Caco-2 (cell line): ENCODE measurements at regions not wholly inside any gene's neighbourhood (a gene's known extent, or its start where the extent isn't known, plus 50 kb on each side); places are given as distances from the start of the nearest gene placed in this dataset.

ENCODE experiments used
- BruUV-seq: library from RNA; stranded (reverse); fragments of 400-500 nt; replicated peaks from 2 replicates; lab custom pipeline; 2021; lab: Mats Ljungman, UMichigan
- CTCF ChIA-PET: fragments of 300-600 bp; sonication (Branson Sonifier 250); formaldehyde crosslinking; loops from one replicate; lab custom pipeline; 2022; ENCODE audit warnings: antibody characterized with exemption; lab: Charles Lee
- POLR2A ChIA-PET: fragments of 300-600 bp; sonication (Branson Sonifier 250); formaldehyde crosslinking; loops from one replicate; lab custom pipeline; 2022; ENCODE audit warnings: antibody characterized with exemption; lab: Charles Lee
- DNase-seq, 2 experiments: peaks; one replicate each; pipeline versions ENCODE4 v3.0.0 to v3.0.0-alpha.2; 2020 to 2022
- H3K27me3 ChIP-seq: replicated peaks from 2 replicates; pipeline ENCODE4 v1.6.0; 2011; ENCODE audit warnings: low read length; ENCODE audit not compliant: control insufficient read depth, insufficient read depth
- H3K36me3 ChIP-seq: 2 replicates; pipeline ENCODE4 v1.5.1; 2011; ENCODE audit warnings: low read length; ENCODE audit not compliant: control insufficient read depth, insufficient read depth
- H3K4me1 ChIP-seq: fragments of 250-450 bp; sonication (Bioruptor Pico); 2 replicates; pipeline ENCODE4 v1.5.1; 2020; ENCODE audit warnings: mild to moderate bottlenecking
- H3K4me3 ChIP-seq: 2 replicates; pipeline ENCODE4 v1.5.1; 2011; ENCODE audit warnings: low read depth, mild to moderate bottlenecking, control low read depth, low read length
- H3K9me3 ChIP-seq: fragments of 250-450 bp; sonication (Bioruptor Pico); 2 replicates; pipeline ENCODE4 v1.5.1; 2020; ENCODE audit warnings: mild to moderate bottlenecking, moderate library complexity
- H3K27ac Mint-ChIP-seq: one replicate; pipeline ENCODE4 v1.8.0; 2022; ENCODE audit warnings: mixed read lengths; ENCODE audit not compliant: unreplicated experiment
- H3K27me3 Mint-ChIP-seq: one replicate; pipeline ENCODE4 v1.8.0; 2022; ENCODE audit warnings: mixed read lengths; ENCODE audit not compliant: insufficient read depth, unreplicated experiment
- H3K36me3 Mint-ChIP-seq: one replicate; pipeline ENCODE4 v1.8.0; 2022; ENCODE audit warnings: mild to moderate bottlenecking, mixed read lengths; ENCODE audit not compliant: insufficient read depth, unreplicated experiment
- H3K4me1 Mint-ChIP-seq: one replicate; pipeline ENCODE4 v1.8.0; 2022; ENCODE audit warnings: low read depth, mixed read lengths; ENCODE audit not compliant: unreplicated experiment
- H3K4me3 Mint-ChIP-seq: one replicate; pipeline ENCODE4 v1.8.0; 2022; ENCODE audit warnings: mild to moderate bottlenecking, moderate library complexity, mixed read lengths; ENCODE audit not compliant: unreplicated experiment
- H3K9me3 Mint-ChIP-seq: one replicate; pipeline ENCODE4 v1.8.0; 2022; ENCODE audit warnings: mixed read lengths; ENCODE audit not compliant: unreplicated experiment
- CTCF ChIP-seq, 2 experiments: fragments of 200-600 bp in 1 of 2; IDR thresholded peaks; 1 replicate in 1 of 2; 2 replicates in 1 of 2; pipeline versions ENCODE4 v1.5.1 to v1.8.0; 2011 to 2022; ENCODE audit warnings: antibody characterized with exemption in 1 of 2, control low read depth in 1 of 2, inconsistent platforms in 1 of 2, low read depth in 1 of 2, low read length in 1 of 2, mild to moderate bottlenecking in 1 of 2, moderate library complexity in 1 of 2; ENCODE audit not compliant: insufficient read depth in 1 of 2, severe bottlenecking in 1 of 2, unreplicated experiment in 1 of 2
- intact Hi-C: fragments of 100-400 bp; cut with micrococcal nuclease; formaldehyde crosslinking; loops from one replicate; pipeline ENCODE4 v1.10.0; 2022; ENCODE audit not compliant: unreplicated experiment

GRCh38 chr5:159861086-159861485 lies 55.2 kb upstream of the ADRA1B start:
- Mint-ChIP-seq H3K27me3 (peaks cover 24% of the 10 kb centered on the region), H3K4me1 (no peaks in the 10 kb centered on the region), H3K36me3 (no peaks in the 10 kb centered on the region), H3K27ac (no peak overlapping the region), H3K9me3 (no peaks in the 10 kb centered on the region), H3K4me3 (no peak overlapping the region)
- Histone ChIP-seq H3K4me1 (no peaks in the 10 kb centered on the region), H3K36me3 (no peaks in the 10 kb centered on the region), H3K4me3 (no peak overlapping the region), H3K9me3 (no peaks in the 10 kb centered on the region), H3K27me3 (no peaks in the 10 kb centered on the region; the same call in 1 of the 2 replicates)
- BruUV-seq = no TSS peak
- ChIA-PET CTCF (no interaction called here), POLR2A (no interaction called here)
- DNase-seq = no peak
- intact Hi-C loops = no loop called here
- TF ChIP-seq CTCF (IDR thresholded peaks at IDR 0.05; ENCODE audit: insufficient read depth in 1 of 2, low read depth in 1 of 2, low read length in 1 of 2, severe bottlenecking in 1 of 2, unreplicated experiment in 1 of 2) = no peak

- H3K9me3 Mint-ChIP-seq = no peaks in the 10 kb centered on the region
Measured at GRCh38 chr5:159864885-159865691, 51.2 kb upstream of the ADRA1B start.

GRCh38 chr5:159866093-159866492 lies 50.2 kb upstream of the ADRA1B start:
- no peak for TF ChIP-seq CTCF (IDR thresholded peaks at IDR 0.05; ENCODE audit: insufficient read depth in 1 of 2, low read depth in 1 of 2, low read length in 1 of 2, severe bottlenecking in 1 of 2, unreplicated experiment in 1 of 2)
- CTCF ChIA-PET = no interaction called here
- no peak overlapping the region for H3K4me3 ChIP-seq
- no peaks in the 10 kb centered on the region for H3K36me3 ChIP-seq
- no peaks in the 10 kb centered on the region for H3K9me3 Mint-ChIP-seq
- no peaks in the 10 kb centered on the region for H3K4me1 Mint-ChIP-seq
- no peak for DNase-seq
- no peaks in the 10 kb centered on the region; the same call in 1 of the 2 replicates for H3K9me3 ChIP-seq
- H3K27me3 Mint-ChIP-seq = peaks cover 30% of the 10 kb centered on the region
- no peaks in the 10 kb centered on the region for H3K36me3 Mint-ChIP-seq
- no TSS peak for BruUV-seq
- H3K27ac Mint-ChIP-seq = no peak overlapping the region
- POLR2A ChIA-PET = no interaction called here
- no peaks in the 10 kb centered on the region for H3K4me1 ChIP-seq
- H3K27me3 ChIP-seq = no peaks in the 10 kb centered on the region; the same call in none of the 2 replicates
- no peak overlapping the region for H3K4me3 Mint-ChIP-seq
- intact Hi-C loops = no loop called here

More at GRCh38 chr5:159864885-159865691, 51.2 kb upstream of the ADRA1B start:
- H3K4me3 Mint-ChIP-seq = no peak overlapping the region
- H3K4me1 ChIP-seq = no peaks in the 10 kb centered on the region
- H3K27ac Mint-ChIP-seq = no peak overlapping the region
- ChIA-PET CTCF (no interaction called here), POLR2A (no interaction called here)
- H3K36me3 ChIP-seq = no peaks in the 10 kb centered on the region
- H3K9me3 ChIP-seq = no peaks in the 10 kb centered on the region; the same call in 1 of the 2 replicates
- H3K4me3 ChIP-seq = no peak overlapping the region
- intact Hi-C loops = no loop called here
- no peak for DNase-seq
- TF ChIP-seq CTCF (IDR thresholded peaks at IDR 0.05; ENCODE audit: insufficient read depth in 1 of 2, low read depth in 1 of 2, low read length in 1 of 2, severe bottlenecking in 1 of 2, unreplicated experiment in 1 of 2) = no peak
- peaks cover 30% of the 10 kb centered on the region for H3K27me3 Mint-ChIP-seq
- H3K36me3 Mint-ChIP-seq = no peaks in the 10 kb centered on the region
- BruUV-seq = no TSS peak
- H3K27me3 ChIP-seq = no peaks in the 10 kb centered on the region; the same call in 1 of the 2 replicates
- no peaks in the 10 kb centered on the region for H3K4me1 Mint-ChIP-seq
